IMR-90 (cell line): ENCODE measurements at regions not wholly inside any gene's neighbourhood (a gene's known extent, or its start where the extent isn't known, plus 50 kb on each side); places are given as distances from the start of the nearest gene placed in this dataset.

Experiments
- ATAC-seq: fragments of 200-7000 bp; cut with Tn5 transposase; 2 replicates; pipeline ENCODE4 v1.9.1; 2020; ENCODE audit warnings: low read depth, mild to moderate bottlenecking, moderate library complexity
- BruUV-seq: library from RNA; stranded (reverse); fragments of 400-500 nt; replicated peaks from 2 replicates; lab custom pipeline; 2021; lab: Mats Ljungman, UMichigan
- CTCF ChIA-PET: fragments of 300-600 bp; formaldehyde crosslinking; extraction: SDS; loops from one replicate; lab custom pipeline; 2021; ENCODE audit warnings: antibody characterized with exemption; lab: Yijun Ruan, JAX
- POLR2A ChIA-PET: fragments of 300-600 bp; sonication (Branson Sonifier 250); formaldehyde crosslinking; loops from one replicate; lab custom pipeline; 2022; ENCODE audit warnings: antibody characterized with exemption; ENCODE audit not compliant: unreplicated experiment; lab: Charles Lee
- DNase-seq: peaks from one replicate; pipeline ENCODE4 v3.0.0; 2013
- H2AFZ ChIP-seq: replicated peaks from 2 replicates; pipeline ENCODE3; 2013; ENCODE audit warnings: low read length, mild to moderate bottlenecking; ENCODE audit not compliant: poor library complexity
- H2AK5ac ChIP-seq: 2 replicates; pipeline ENCODE4 v1.6.1; 2013; ENCODE audit warnings: low read depth, low read length, inconsistent platforms
- H2AK9ac ChIP-seq: replicated peaks from 2 replicates; pipeline ENCODE3; 2013; ENCODE audit warnings: mild to moderate bottlenecking, low read depth, low read length, moderate library complexity; ENCODE audit not compliant: poor library complexity
- H2BK120ac ChIP-seq: 2 replicates; pipeline ENCODE4 v1.6.1; 2013; ENCODE audit warnings: low read depth, low read length, inconsistent platforms
- H2BK15ac ChIP-seq: 3 replicates; pipeline ENCODE4 v1.6.1; 2013; ENCODE audit warnings: low read depth, low read length, inconsistent platforms
- H2BK20ac ChIP-seq: 2 replicates; pipeline ENCODE4 v1.6.1; 2013; ENCODE audit warnings: low read depth, mild to moderate bottlenecking, inconsistent platforms, low read length, moderate library complexity
- H2BK5ac ChIP-seq: 2 replicates; pipeline ENCODE4 v1.6.1; 2013; ENCODE audit warnings: mild to moderate bottlenecking, low read depth, low read length, inconsistent platforms; ENCODE audit not compliant: poor library complexity, severe bottlenecking
- H3K14ac ChIP-seq: replicated peaks from 2 replicates; pipeline ENCODE4 v1.6.1; 2013; ENCODE audit warnings: low read depth, low read length, inconsistent platforms
- H3K18ac ChIP-seq: 2 replicates; pipeline ENCODE4 v1.6.1; 2013; ENCODE audit warnings: low read depth, low read length, control low read depth
- H3K23ac ChIP-seq: 2 replicates; pipeline ENCODE4 v1.6.1; 2013; ENCODE audit warnings: low read depth, low read length, inconsistent platforms
- H3K27ac ChIP-seq: 2 replicates; pipeline ENCODE4 v1.5.1; 2013; ENCODE audit warnings: mild to moderate bottlenecking, control low read depth, low read length; ENCODE audit not compliant: insufficient read depth
- H3K27me3 ChIP-seq: 2 replicates; pipeline ENCODE4 v1.6.1; 2013; ENCODE audit warnings: low read length; ENCODE audit not compliant: control insufficient read depth, insufficient read depth
- H3K36me3 ChIP-seq: 2 replicates; pipeline ENCODE4 v1.6.1; 2013; ENCODE audit warnings: low read length, mixed read lengths; ENCODE audit not compliant: control insufficient read depth, insufficient read depth
- H3K4ac ChIP-seq: 2 replicates; pipeline ENCODE4 v1.6.1; 2013; ENCODE audit warnings: low read depth, low read length, inconsistent platforms
- H3K4me1 ChIP-seq: 2 replicates; pipeline ENCODE4 v1.6.1; 2013; ENCODE audit warnings: low read length, mixed read lengths; ENCODE audit not compliant: control insufficient read depth, insufficient read depth
- H3K4me2 ChIP-seq: 2 replicates; pipeline ENCODE4 v1.6.1; 2013; ENCODE audit warnings: low read depth, mild to moderate bottlenecking, control low read depth, low read length, moderate library complexity
- H3K4me3 ChIP-seq: 2 replicates; pipeline ENCODE4 v1.5.1; 2013; ENCODE audit warnings: low read depth, mild to moderate bottlenecking, control low read depth, low read length, moderate library complexity; ENCODE audit not compliant: insufficient read depth
- H3K56ac ChIP-seq: 2 replicates; pipeline ENCODE4 v1.6.1; 2013; ENCODE audit warnings: low read length, inconsistent platforms; ENCODE audit not compliant: insufficient read depth; ENCODE audit errors: extremely low read depth
- H3K79me1 ChIP-seq, 2 experiments: 2 replicates each; pipeline ENCODE4 v1.6.1; 2013; ENCODE audit warnings: low read length in 2 of 2, inconsistent platforms in 1 of 2, low read depth in 1 of 2
- H3K9ac ChIP-seq: 2 replicates; pipeline ENCODE4 v1.6.1; 2013; ENCODE audit warnings: low read depth, low read length, control low read depth
- H3K9me1 ChIP-seq: 2 replicates; pipeline ENCODE4 v1.6.1; 2013; ENCODE audit warnings: low read length, inconsistent platforms; ENCODE audit not compliant: insufficient read depth
- H3K9me3 ChIP-seq: 2 replicates; pipeline ENCODE4 v1.6.1; 2013; ENCODE audit warnings: low read length; ENCODE audit not compliant: control insufficient read depth, insufficient read depth
- H4K20me1 ChIP-seq: 2 replicates; pipeline ENCODE4 v1.6.1; 2013; ENCODE audit warnings: low read length, inconsistent platforms; ENCODE audit not compliant: insufficient read depth
- H4K5ac ChIP-seq: 2 replicates; pipeline ENCODE4 v1.6.1; 2013; ENCODE audit warnings: mild to moderate bottlenecking, low read depth, low read length, control low read depth
- H4K8ac ChIP-seq, 2 experiments: 2 replicates each; pipeline ENCODE4 v1.6.1; 2013; ENCODE audit warnings: low read depth in 2 of 2, low read length in 2 of 2, control low read depth in 1 of 2, inconsistent platforms in 1 of 2
- H4K91ac ChIP-seq: 2 replicates; pipeline ENCODE4 v1.6.1; 2013; ENCODE audit warnings: low read depth, low read length, inconsistent platforms; ENCODE audit not compliant: insufficient read depth
- BHLHE40 ChIP-seq: fragments of 150-350 bp; IDR thresholded peaks from 2 replicates; pipeline ENCODE4 v1.6.1; 2016; ENCODE audit warnings: mild to moderate bottlenecking, low read depth, low read length
- CEBPB ChIP-seq: IDR thresholded peaks from 2 replicates; pipeline ENCODE4 v1.6.1; 2012; ENCODE audit warnings: low read depth, low read length, improper control_type of control experiment
- SMC3 ChIP-seq: fragments of 150-350 bp; IDR thresholded peaks from 2 replicates; pipeline ENCODE4 v1.6.1; 2016; ENCODE audit warnings: low read depth, mild to moderate bottlenecking, antibody characterized with exemption, low read length, moderate library complexity
- WGBS, 2 experiments: methylation state at CpG; one replicate each; pipeline versions ENCODE4 v1.1.5 to v1.1.7; 2013; ENCODE audit warnings: missing lambda C conversion rate in 2 of 2; ENCODE audit not compliant: insufficient read length in 1 of 2; ENCODE audit errors: extremely low coverage in 2 of 2; 5-methylcytosine and 5-hydroxymethylcytosine counted together
- dilution Hi-C: fragments of 300-500 bp; cut with HindIII; formaldehyde crosslinking; loops from one replicate; pipeline ENCODE4 v1.14.3; 2018; ENCODE audit warnings: low sequenced_read_pairs; ENCODE audit not compliant: unreplicated experiment
- in situ Hi-C: fragments of 300-500 bp; cut with MboI; formaldehyde crosslinking; loops from 3 replicates; pipeline ENCODE4 v1.14.3; 2019; ENCODE audit warnings: low sequenced_read_pairs, inconsistent platforms, mixed read lengths
- intact Hi-C: fragments of 100-400 bp; cut with micrococcal nuclease; formaldehyde crosslinking; loops from 2 replicates; pipeline ENCODE4 v1.10.0; 2022

- H2AK5ac ChIP-seq: no peak overlapping the region
- H2BK5ac ChIP-seq: no peak overlapping the region
- no peak overlapping the region for H3K27ac ChIP-seq
- no peak overlapping the region for H3K4me3 ChIP-seq
- no peak overlapping the region for H4K91ac ChIP-seq
- no TSS peak for BruUV-seq
- H2BK120ac ChIP-seq: peak overlapping the region; percentile 37; the same call in 1 of the 2 replicates
- peak overlapping the region; percentile 41; the same call in 1 of the 2 replicates for H2BK20ac ChIP-seq
- no peaks in the 10 kb centered on the region for H4K20me1 ChIP-seq
- H2BK15ac ChIP-seq: no peak overlapping the region
- H3K9me3 ChIP-seq: peaks cover 3% of the 10 kb centered on the region; the same call in 1 of the 2 replicates
- no peak overlapping the region for H4K5ac ChIP-seq
- ChIA-PET CTCF (no interaction called here), POLR2A (no interaction called here)
- in situ Hi-C loops (no loop called here), intact Hi-C loops (no loop called here), dilution Hi-C loops (no loop called here)
- H3K9me1 ChIP-seq: no peaks in the 10 kb centered on the region
- WGBS, 2 experiments: no CpG with 5 or more reads among the region's 3 CpGs
- no peaks in the 10 kb centered on the region for H3K4me1 ChIP-seq
- H2AK9ac ChIP-seq: no peak overlapping the region
- no peaks in the 10 kb centered on the region for H3K79me1 ChIP-seq
- no peak overlapping the region for H3K9ac ChIP-seq
- H3K36me3 ChIP-seq: no peaks in the 10 kb centered on the region
- no peak overlapping the region for H4K8ac ChIP-seq
- H3K4ac ChIP-seq: no peak overlapping the region
- H3K27me3 ChIP-seq: no peaks in the 10 kb centered on the region
- H3K4me2 ChIP-seq: no peak overlapping the region
- TF ChIP-seq CEBPB (peak; percentile 16; the same call in 1 of the 2 replicates), SMC3 (no peak), BHLHE40 (peak; percentile 26; the same call in 1 of the 2 replicates)
- no peak overlapping the region for H3K18ac ChIP-seq
- peak; percentile 32 for DNase-seq
- no peak overlapping the region for H2AFZ ChIP-seq
- peak overlapping the region; percentile 30; the same call in 1 of the 2 replicates for H3K14ac ChIP-seq
- H3K23ac ChIP-seq: no peak overlapping the region
- H3K56ac ChIP-seq: no peak overlapping the region
- ATAC-seq: no peak
These were observed 757.6 kb downstream of the SEMA5A start for GRCh38 chr5:8788246-8788645.
